NCI-H345 (cell line): ENCODE measurements at regions not wholly inside any gene's neighbourhood (a gene's known extent, or its start where the extent isn't known, plus 50 kb on each side); places are given as distances from the start of the nearest gene placed in this dataset.

Source experiments
- DNase-seq: peaks from one replicate; lab custom pipeline; 2025; lab: John Stamatoyannopoulos, UW

- no peak for DNase-seq
Observed at GRCh38 chr7:41633690-41634089, 69.2 kb downstream of the INHBA start.

GRCh38 chr7:41630741-41631140 lies 72.1 kb downstream of the INHBA start:
- DNase-seq: no peak

GRCh38 chr7:41629711-41630111 lies 73.2 kb downstream of the INHBA start:
- DNase-seq: no peak

GRCh38 chr7:41628901-41629300 lies 74.0 kb downstream of the INHBA start:
- no peak for DNase-seq

- DNase-seq: no peak
Observed at GRCh38 chr7:41627645-41628298, 75.1 kb downstream of the INHBA start.

- DNase-seq: no peak
Observed at GRCh38 chr7:41624818-41625217, 78.1 kb downstream of the INHBA start.

GRCh38 chr7:41621953-41622831 lies 80.7 kb downstream of the INHBA start:
- DNase-seq: no peak

- DNase-seq: no peak
Observed at GRCh38 chr7:41617987-41618386, 84.9 kb downstream of the INHBA start.

GRCh38 chr7:41612798-41613197 lies 90.1 kb downstream of the INHBA start:
- no peak for DNase-seq

GRCh38 chr7:41612386-41612785 lies 90.5 kb downstream of the INHBA start:
- no peak for DNase-seq

GRCh38 chr7:41608447-41608846 lies 94.4 kb downstream of the INHBA start:
- no peak for DNase-seq

GRCh38 chr7:41603985-41604384 lies 98.9 kb downstream of the INHBA start:
- no peak for DNase-seq

GRCh38 chr7:41599760-41600159 lies 103.1 kb downstream of the INHBA start:
- no peak for DNase-seq

GRCh38 chr7:41592794-41593193 lies 110.1 kb downstream of the INHBA start:
- DNase-seq: no peak

- DNase-seq: no peak
Observed at GRCh38 chr7:41592236-41592635, 110.7 kb downstream of the INHBA start.

GRCh38 chr7:41590986-41591385 lies 111.9 kb downstream of the INHBA start:
- no peak for DNase-seq

GRCh38 chr7:41588341-41588740 lies 114.5 kb downstream of the INHBA start:
- DNase-seq: no peak

- DNase-seq: no peak
Observed at GRCh38 chr7:41586931-41587640, 115.8 kb downstream of the INHBA start.

GRCh38 chr7:41584746-41585145 lies 118.1 kb downstream of the INHBA start:
- no peak for DNase-seq

GRCh38 chr7:41582116-41582515 lies 120.8 kb downstream of the INHBA start:
- no peak for DNase-seq

- DNase-seq: no peak
Observed at GRCh38 chr7:41581041-41581440, 121.8 kb downstream of the INHBA start.

GRCh38 chr7:41579961-41580935 lies 122.6 kb downstream of the INHBA start:
- DNase-seq: no peak
